ENCODE measurements at regions not wholly inside any gene's neighbourhood (a gene's known extent, or its start where the extent isn't known, plus 50 kb on each side); places are given as distances from the start of the nearest gene placed in this dataset.

GRCh38 chr2:15858466-15858865 is 81.9 kb upstream of the MYCN start:
- intact Hi-C loops (cut with DNase I), result no loop called here
- DNase-seq (ENCODE audit: missing footprints) (no peak), ATAC-seq (no peak)

GRCh38 chr2:15860051-15860663 is 80.2 kb upstream of the MYCN start:
- ATAC-seq (no peak), DNase-seq (ENCODE audit: missing footprints) (no peak)
- intact Hi-C loops (cut with DNase I), result no loop called here

GRCh38 chr2:15860760-15861159 is 79.6 kb upstream of the MYCN start:
- ATAC-seq, result no peak
- intact Hi-C loops (cut with DNase I), result no loop called here
- no peak for DNase-seq (ENCODE audit: missing footprints)

GRCh38 chr2:15861172-15861822 is 79.1 kb upstream of the MYCN start:
- ATAC-seq (no peak), DNase-seq (ENCODE audit: missing footprints) (no peak)
- intact Hi-C loops (cut with DNase I), result no loop called here

- ATAC-seq (no peak), DNase-seq (ENCODE audit: missing footprints) (no peak)
- intact Hi-C loops (cut with DNase I), result no loop called here
Measured at GRCh38 chr2:15861898-15862297, 78.5 kb upstream of the MYCN start.

- intact Hi-C loops (cut with DNase I), result no loop called here
- ATAC-seq (no peak), DNase-seq (ENCODE audit: missing footprints) (no peak)
Measured at GRCh38 chr2:15863089-15863488, 77.3 kb upstream of the MYCN start.

GRCh38 chr2:15863494-15864175 is 76.7 kb upstream of the MYCN start:
- DNase-seq (ENCODE audit: missing footprints), result no peak
- intact Hi-C loops (cut with DNase I), result no loop called here
- no peak for ATAC-seq

- intact Hi-C loops (cut with DNase I), result no loop called here
- ATAC-seq (no peak), DNase-seq (ENCODE audit: missing footprints) (no peak)
Measured at GRCh38 chr2:15864176-15864769, 76.1 kb upstream of the MYCN start.

GRCh38 chr2:15865923-15866322 is 74.4 kb upstream of the MYCN start:
- no peak for DNase-seq (ENCODE audit: missing footprints)
- no peak for ATAC-seq
- intact Hi-C loops (cut with DNase I), result no loop called here

- ATAC-seq (no peak), DNase-seq (ENCODE audit: missing footprints) (no peak)
- intact Hi-C loops (cut with DNase I), result no loop called here
Measured at GRCh38 chr2:15866563-15867193, 73.7 kb upstream of the MYCN start.

GRCh38 chr2:15867194-15868171 is 72.9 kb upstream of the MYCN start:
- ATAC-seq (no peak), DNase-seq (ENCODE audit: missing footprints) (no peak)
- intact Hi-C loops (cut with DNase I), result no loop called here

- intact Hi-C loops (cut with DNase I), result no loop called here
- ATAC-seq (no peak), DNase-seq (ENCODE audit: missing footprints) (no peak)
Measured at GRCh38 chr2:15868186-15868585, 72.2 kb upstream of the MYCN start.

GRCh38 chr2:15868704-15869103 is 71.6 kb upstream of the MYCN start:
- ATAC-seq (no peak), DNase-seq (ENCODE audit: missing footprints) (no peak)
- intact Hi-C loops (cut with DNase I), result no loop called here

GRCh38 chr2:15869396-15869795 is 71.0 kb upstream of the MYCN start:
- ATAC-seq, result no peak
- intact Hi-C loops (cut with DNase I), result no loop called here
- no peak for DNase-seq (ENCODE audit: missing footprints)

GRCh38 chr2:15869871-15870270 is 70.5 kb upstream of the MYCN start:
- intact Hi-C loops (cut with DNase I), result no loop called here
- DNase-seq (ENCODE audit: missing footprints) (no peak), ATAC-seq (no peak)

GRCh38 chr2:15870565-15870964 is 69.8 kb upstream of the MYCN start:
- DNase-seq (ENCODE audit: missing footprints), result no peak
- intact Hi-C loops (cut with DNase I), result no loop called here
- no peak for ATAC-seq

GRCh38 chr2:15871239-15871783 is 69.0 kb upstream of the MYCN start:
- no peak for ATAC-seq
- intact Hi-C loops (cut with DNase I), result no loop called here
- DNase-seq (ENCODE audit: missing footprints), result no peak

GRCh38 chr2:15872854-15873253 is 67.5 kb upstream of the MYCN start:
- ATAC-seq (no peak), DNase-seq (ENCODE audit: missing footprints) (no peak)
- intact Hi-C loops (cut with DNase I), result no loop called here

Measured in Right ventricle myocardium inferior (tissue), 1 donor.